ENCODE measurements at regions not wholly inside any gene's neighbourhood (a gene's known extent, or its start where the extent isn't known, plus 50 kb on each side); places are given as distances from the start of the nearest gene placed in this dataset.

- Histone ChIP-seq H3K36me3 (ENCODE audit: insufficient read depth, low read length, poor library complexity, severe bottlenecking) (no peaks in the 10 kb centered on the region), H3K9me3 (ENCODE audit: low read depth, low read length, poor library complexity, severe bottlenecking) (peaks cover 6% of the 10 kb centered on the region), H3K27ac (ENCODE audit: low read depth, low read length, poor library complexity, severe bottlenecking) (no peak overlapping the region), H3K27me3 (replicated peaks; ENCODE audit: insufficient read depth, low read depth, low read length, poor library complexity) (no peaks in the 10 kb centered on the region), H3K4me3 (ENCODE audit: low read depth, low read length, poor library complexity, severe bottlenecking) (no peak overlapping the region), H3K4me1 (ENCODE audit: insufficient read depth, low read length, poor library complexity, severe bottlenecking) (no peaks in the 10 kb centered on the region)
- BruUV-seq (replicated peaks): no TSS peak
- ChIA-PET POLR2A (ENCODE audit: low non-redundant PET) (no interaction called here), CTCF (no interaction called here)
- no peak for DNase-seq (ENCODE audit: low spot score)
- intact Hi-C loops (cut with micrococcal nuclease; ENCODE audit: unreplicated experiment): no loop called here
- TF ChIP-seq EZH2 (IDR thresholded peaks at IDR 0.05; ENCODE audit: borderline replicate concordance, low read depth, low read length, poor library complexity, severe bottlenecking) (no peak), CTCF (conservative IDR thresholded peaks at IDR 0.05; ENCODE audit: low read depth, low read length) (no peak)
Observed at GRCh38 chr7:34313289-34313688, 344.7 kb upstream of the NPSR1 start.

GRCh38 chr7:34315032-34315431, 343.0 kb upstream of the NPSR1 start:
- BruUV-seq (replicated peaks): no TSS peak
- ChIA-PET POLR2A (ENCODE audit: low non-redundant PET) (no interaction called here), CTCF (no interaction called here)
- DNase-seq (ENCODE audit: low spot score): no peak
- intact Hi-C loops (cut with micrococcal nuclease; ENCODE audit: unreplicated experiment): no loop called here
- Histone ChIP-seq H3K4me1 (ENCODE audit: insufficient read depth, low read length, poor library complexity, severe bottlenecking) (no peaks in the 10 kb centered on the region), H3K27ac (ENCODE audit: low read depth, low read length, poor library complexity, severe bottlenecking) (no peak overlapping the region), H3K9me3 (ENCODE audit: low read depth, low read length, poor library complexity, severe bottlenecking) (peaks cover 6% of the 10 kb centered on the region), H3K36me3 (ENCODE audit: insufficient read depth, low read length, poor library complexity, severe bottlenecking) (no peaks in the 10 kb centered on the region), H3K27me3 (replicated peaks; ENCODE audit: insufficient read depth, low read depth, low read length, poor library complexity) (no peaks in the 10 kb centered on the region), H3K4me3 (ENCODE audit: low read depth, low read length, poor library complexity, severe bottlenecking) (no peak overlapping the region)
- TF ChIP-seq EZH2 (IDR thresholded peaks at IDR 0.05; ENCODE audit: borderline replicate concordance, low read depth, low read length, poor library complexity, severe bottlenecking): no peak

- H3K27me3 ChIP-seq (replicated peaks; ENCODE audit: insufficient read depth, low read depth, low read length, poor library complexity): no peaks in the 10 kb centered on the region
- ChIA-PET CTCF (no interaction called here), POLR2A (ENCODE audit: low non-redundant PET) (no interaction called here)
- intact Hi-C loops (cut with micrococcal nuclease; ENCODE audit: unreplicated experiment): no loop called here
- no peaks in the 10 kb centered on the region for H3K36me3 ChIP-seq (ENCODE audit: insufficient read depth, low read length, poor library complexity, severe bottlenecking)
- DNase-seq (ENCODE audit: low spot score): no peak
- H3K4me3 ChIP-seq (ENCODE audit: low read depth, low read length, poor library complexity, severe bottlenecking): no peak overlapping the region
- H3K9me3 ChIP-seq (ENCODE audit: low read depth, low read length, poor library complexity, severe bottlenecking): peaks cover 6% of the 10 kb centered on the region
- H3K4me1 ChIP-seq (ENCODE audit: insufficient read depth, low read length, poor library complexity, severe bottlenecking): no peaks in the 10 kb centered on the region
- TF ChIP-seq CTCF (conservative IDR thresholded peaks at IDR 0.05; ENCODE audit: low read depth, low read length) (no peak), EZH2 (IDR thresholded peaks at IDR 0.05; ENCODE audit: borderline replicate concordance, low read depth, low read length, poor library complexity, severe bottlenecking) (no peak)
- no peak overlapping the region for H3K27ac ChIP-seq (ENCODE audit: low read depth, low read length, poor library complexity, severe bottlenecking)
- BruUV-seq (replicated peaks): no TSS peak
Observed at GRCh38 chr7:34317039-34317438, 341.0 kb upstream of the NPSR1 start.

GRCh38 chr7:34320412-34320811, 337.6 kb upstream of the NPSR1 start:
- DNase-seq (ENCODE audit: low spot score): no peak
- no TSS peak for BruUV-seq (replicated peaks)
- no peak for TF ChIP-seq CTCF (conservative IDR thresholded peaks at IDR 0.05; ENCODE audit: low read depth, low read length)
- H3K4me3 ChIP-seq (ENCODE audit: low read depth, low read length, poor library complexity, severe bottlenecking): no peak overlapping the region
- H3K27ac ChIP-seq (ENCODE audit: low read depth, low read length, poor library complexity, severe bottlenecking): no peak overlapping the region
- no peaks in the 10 kb centered on the region for H3K36me3 ChIP-seq (ENCODE audit: insufficient read depth, low read length, poor library complexity, severe bottlenecking)
- CTCF ChIA-PET: interaction anchor here (1.0 kb wide), 2 partner anchors 338 to 1200 kb away, joined by 3 read pairs; no protein-coding TSS in a partner anchor
- no peaks in the 10 kb centered on the region for H3K4me1 ChIP-seq (ENCODE audit: insufficient read depth, low read length, poor library complexity, severe bottlenecking)
- intact Hi-C loops (cut with micrococcal nuclease; ENCODE audit: unreplicated experiment): loop anchor here (2.0 kb wide), 1 partner anchor 276 kb away; no protein-coding TSS in a partner anchor
- H3K9me3 ChIP-seq (ENCODE audit: low read depth, low read length, poor library complexity, severe bottlenecking): no peaks in the 10 kb centered on the region
- POLR2A ChIA-PET (ENCODE audit: low non-redundant PET): no interaction called here
- H3K27me3 ChIP-seq (replicated peaks; ENCODE audit: insufficient read depth, low read depth, low read length, poor library complexity): no peaks in the 10 kb centered on the region

Measured in A673 (cell line).